Progenitor cell of endocrine pancreas (in vitro differentiated cells): ENCODE measurements at regions not wholly inside any gene's neighbourhood (a gene's known extent, or its start where the extent isn't known, plus 50 kb on each side); places are given as distances from the start of the nearest gene placed in this dataset.

Experiments
- DNase-seq: peaks from one replicate; pipeline ENCODE4 v3.0.0; 2021; ENCODE audit warnings: low spot score; ENCODE audit not compliant: unreplicated experiment
- H3K27ac Mint-ChIP-seq: 2 replicates; pipeline ENCODE4 v1.8.0; 2021; ENCODE audit warnings: mild to moderate bottlenecking, moderate library complexity, mixed read lengths
- H3K27me3 Mint-ChIP-seq: 2 replicates; pipeline ENCODE4 v1.8.0; 2021; ENCODE audit warnings: mixed read lengths
- H3K36me3 Mint-ChIP-seq: 2 replicates; pipeline ENCODE4 v1.8.0; 2022; ENCODE audit warnings: mixed read lengths; ENCODE audit not compliant: insufficient read depth
- H3K4me1 Mint-ChIP-seq: 2 replicates; pipeline ENCODE4 v1.8.0; 2021; ENCODE audit warnings: low read depth, mixed read lengths
- H3K4me3 Mint-ChIP-seq: 2 replicates; pipeline ENCODE4 v1.8.0; 2021; ENCODE audit warnings: low read depth, mild to moderate bottlenecking, moderate library complexity, mixed read lengths
- H3K9me3 Mint-ChIP-seq: 2 replicates; pipeline ENCODE4 v1.8.0; 2021; ENCODE audit warnings: low read depth, mixed read lengths
- TF ChIP-seq, protein P1 (sequence below): fragments of 200-600 bp; sonication (generic); IDR thresholded peaks from one replicate; pipeline ENCODE4 v1.5.0; 2021; ENCODE audit warnings: antibody characterized with exemption, mild to moderate bottlenecking; ENCODE audit not compliant: unreplicated experiment

DNA sequence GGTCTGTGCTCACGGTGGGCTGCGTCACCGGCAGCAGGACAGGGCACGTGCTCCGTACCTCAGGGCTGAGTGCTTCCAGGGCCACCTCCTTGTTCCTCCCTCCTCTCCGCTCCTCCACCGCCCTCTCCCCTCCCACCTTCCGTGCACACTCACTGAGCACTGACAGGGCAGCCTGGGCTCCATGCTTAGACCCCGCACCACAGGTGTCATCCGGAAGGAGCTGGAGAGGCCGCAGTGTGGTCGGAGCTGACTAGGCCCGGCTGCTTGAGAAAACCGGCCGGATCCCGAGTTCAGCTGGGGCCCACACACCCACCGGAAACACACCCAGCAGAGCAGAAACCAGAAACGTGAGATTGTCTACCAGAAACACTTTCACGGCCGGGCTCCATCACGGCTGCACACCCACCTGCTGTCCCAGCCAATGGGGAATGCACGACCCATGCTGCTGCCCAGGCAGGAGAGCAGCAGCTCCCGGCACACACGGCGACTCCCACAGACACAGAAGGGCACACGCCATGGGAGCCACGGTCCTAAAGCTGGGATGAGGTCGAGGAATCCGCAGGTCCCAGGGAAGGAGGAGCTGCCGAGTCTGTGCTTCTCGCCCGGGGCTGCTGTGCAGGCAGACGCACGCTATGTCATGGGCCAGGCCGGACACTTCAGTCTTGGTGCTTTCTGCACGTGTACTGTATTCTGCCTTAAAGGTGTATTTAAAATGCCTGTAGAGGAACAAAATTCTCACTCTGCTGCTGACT is 55.0 kb upstream of the ZNF469 start:
- Mint-ChIP-seq H3K9me3 (no peaks in the 10 kb centered on the region), H3K27ac (no peak overlapping the region), H3K27me3 (peaks cover 12% of the 10 kb centered on the region), H3K36me3 (no peaks in the 10 kb centered on the region), H3K4me3 (no peak overlapping the region), H3K4me1 (no peaks in the 10 kb centered on the region)
- no peak for DNase-seq
- TF ChIP-seq, protein P1, sequence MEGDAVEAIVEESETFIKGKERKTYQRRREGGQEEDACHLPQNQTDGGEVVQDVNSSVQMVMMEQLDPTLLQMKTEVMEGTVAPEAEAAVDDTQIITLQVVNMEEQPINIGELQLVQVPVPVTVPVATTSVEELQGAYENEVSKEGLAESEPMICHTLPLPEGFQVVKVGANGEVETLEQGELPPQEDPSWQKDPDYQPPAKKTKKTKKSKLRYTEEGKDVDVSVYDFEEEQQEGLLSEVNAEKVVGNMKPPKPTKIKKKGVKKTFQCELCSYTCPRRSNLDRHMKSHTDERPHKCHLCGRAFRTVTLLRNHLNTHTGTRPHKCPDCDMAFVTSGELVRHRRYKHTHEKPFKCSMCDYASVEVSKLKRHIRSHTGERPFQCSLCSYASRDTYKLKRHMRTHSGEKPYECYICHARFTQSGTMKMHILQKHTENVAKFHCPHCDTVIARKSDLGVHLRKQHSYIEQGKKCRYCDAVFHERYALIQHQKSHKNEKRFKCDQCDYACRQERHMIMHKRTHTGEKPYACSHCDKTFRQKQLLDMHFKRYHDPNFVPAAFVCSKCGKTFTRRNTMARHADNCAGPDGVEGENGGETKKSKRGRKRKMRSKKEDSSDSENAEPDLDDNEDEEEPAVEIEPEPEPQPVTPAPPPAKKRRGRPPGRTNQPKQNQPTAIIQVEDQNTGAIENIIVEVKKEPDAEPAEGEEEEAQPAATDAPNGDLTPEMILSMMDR: no peak

DNA sequence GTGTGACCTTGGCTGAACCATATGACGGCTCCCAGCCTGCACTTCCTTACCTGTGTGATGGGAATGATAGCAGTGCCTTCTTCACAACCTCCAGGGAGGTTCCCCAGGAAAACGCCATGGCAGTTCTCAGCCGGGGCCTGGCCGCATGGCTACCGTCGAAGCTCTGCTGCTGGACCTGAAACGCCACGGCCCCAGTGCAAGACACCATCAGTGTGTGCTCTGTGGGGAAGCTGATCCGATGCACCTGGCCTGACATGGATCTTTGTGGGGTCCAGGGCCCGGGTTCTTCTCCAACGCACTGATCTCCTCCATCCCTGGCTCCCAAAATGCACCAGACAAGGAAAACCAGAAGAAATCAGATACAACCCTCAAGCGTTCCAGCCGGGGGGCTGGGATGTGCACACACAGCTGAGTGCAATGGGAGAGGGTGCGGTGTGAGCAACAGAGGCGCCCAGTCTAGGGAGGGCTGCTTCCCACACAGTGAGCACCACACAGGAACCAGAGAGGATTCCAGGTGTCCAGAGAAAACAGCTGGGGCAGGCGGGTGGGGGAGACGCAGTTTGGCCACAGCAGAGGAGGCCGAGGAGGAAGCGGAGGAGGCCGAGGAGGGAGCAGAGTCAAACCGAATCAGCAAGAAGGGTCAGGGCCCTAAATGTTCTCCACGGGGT is 54.3 kb upstream of the ZNF469 start:
- TF ChIP-seq, protein P1: no peak
- no peaks in the 10 kb centered on the region for H3K9me3 Mint-ChIP-seq
- H3K4me1 Mint-ChIP-seq: no peaks in the 10 kb centered on the region
- no peak overlapping the region for H3K4me3 Mint-ChIP-seq
- H3K36me3 Mint-ChIP-seq: no peaks in the 10 kb centered on the region
- H3K27me3 Mint-ChIP-seq: peaks cover 12% of the 10 kb centered on the region
- no peak overlapping the region for H3K27ac Mint-ChIP-seq
- no peak for DNase-seq

DNA sequence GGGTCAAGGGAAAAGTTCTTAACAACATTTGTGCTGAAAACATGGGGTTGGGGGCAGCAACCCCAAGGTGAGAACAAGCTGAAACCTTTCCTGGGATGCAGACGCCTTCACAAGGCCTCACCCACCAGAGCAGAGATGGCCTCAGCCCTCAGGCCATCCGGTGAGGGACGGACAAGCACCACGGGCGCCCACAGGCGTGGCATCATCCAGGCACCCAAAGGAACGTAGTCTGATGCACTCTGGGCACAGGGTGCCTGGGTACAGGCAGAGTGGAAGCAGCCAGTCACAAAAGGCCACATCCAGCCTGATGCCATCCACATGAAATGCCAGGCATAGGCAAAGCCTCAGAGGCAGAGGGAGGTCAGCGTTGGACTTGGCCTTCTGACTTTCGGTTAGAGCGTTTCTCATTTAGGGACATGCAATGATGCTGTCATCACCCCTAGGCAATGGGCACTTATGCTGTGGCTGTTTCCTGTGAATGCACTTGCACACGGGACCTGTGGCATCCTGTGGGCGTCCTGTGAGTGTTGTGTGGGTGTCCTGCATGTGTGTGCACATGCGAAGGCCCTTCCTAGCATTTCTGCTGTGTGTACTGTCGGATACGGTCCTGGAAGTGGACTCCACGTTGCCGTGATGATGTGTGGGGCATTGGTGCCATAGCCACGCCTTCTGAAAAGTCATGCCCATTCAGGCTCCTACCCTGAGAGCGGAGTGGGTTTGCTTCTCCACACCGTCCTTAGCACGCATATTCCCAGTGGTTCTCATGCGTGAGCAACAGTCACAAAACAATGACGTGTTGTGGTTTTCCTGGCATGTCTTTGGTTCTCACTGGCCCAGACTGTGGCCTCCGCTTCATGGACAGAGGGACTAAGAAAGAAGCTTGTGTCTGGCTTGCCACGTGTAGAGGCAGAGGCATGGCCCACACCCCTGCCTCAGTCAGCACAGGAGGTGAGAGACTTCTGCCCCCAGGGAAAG is 52.7 kb upstream of the ZNF469 start:
- peaks cover 17% of the 10 kb centered on the region for H3K27me3 Mint-ChIP-seq
- H3K36me3 Mint-ChIP-seq: no peaks in the 10 kb centered on the region
- no peak overlapping the region for H3K27ac Mint-ChIP-seq
- H3K9me3 Mint-ChIP-seq: no peaks in the 10 kb centered on the region
- TF ChIP-seq, protein P1: no peak
- no peaks in the 10 kb centered on the region for H3K4me1 Mint-ChIP-seq
- DNase-seq: no peak
- H3K4me3 Mint-ChIP-seq: no peak overlapping the region

DNA sequence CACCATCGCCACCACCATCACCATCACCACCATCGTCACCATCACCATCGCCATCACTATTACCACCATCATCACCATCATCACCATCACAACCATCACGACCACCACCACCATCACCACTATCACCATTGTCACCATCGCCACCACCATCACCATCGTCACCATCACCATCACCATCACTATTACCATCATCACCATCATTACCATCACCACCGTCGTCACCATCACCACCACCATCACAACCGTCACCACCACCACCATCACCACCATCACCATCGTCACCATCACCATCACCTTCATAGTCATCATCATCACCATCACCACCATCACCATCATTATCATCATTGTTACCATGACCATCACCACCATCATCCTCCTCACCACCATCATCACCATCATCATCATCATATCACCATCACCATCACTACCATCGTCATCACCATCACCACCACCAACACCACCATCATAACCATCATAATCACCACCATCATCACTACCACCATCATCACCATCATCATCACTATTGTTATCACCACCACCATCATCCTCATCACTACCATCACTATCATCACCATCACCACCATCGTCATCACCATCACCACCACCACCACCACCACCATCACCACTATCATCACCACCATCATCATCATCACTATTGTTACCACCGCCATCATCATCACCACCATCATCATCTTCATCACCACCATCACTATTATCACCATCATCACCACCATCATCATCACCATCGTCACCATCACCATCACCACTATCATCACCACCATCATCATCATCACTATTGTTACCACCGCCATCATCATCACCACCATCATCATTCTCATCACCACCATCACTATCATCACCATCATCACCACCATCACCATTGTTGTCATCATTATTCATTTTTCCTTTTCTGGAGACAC is 51.5 kb upstream of the ZNF469 start:
- H3K27me3 Mint-ChIP-seq: peaks cover 17% of the 10 kb centered on the region
- TF ChIP-seq, protein P1: no peak
- no peaks in the 10 kb centered on the region for H3K9me3 Mint-ChIP-seq
- no peak for DNase-seq
- H3K4me1 Mint-ChIP-seq: no peaks in the 10 kb centered on the region
- H3K36me3 Mint-ChIP-seq: no peaks in the 10 kb centered on the region
- no peak overlapping the region for H3K27ac Mint-ChIP-seq
- H3K4me3 Mint-ChIP-seq: no peak overlapping the region
